Neural progenitor cell (in vitro differentiated cells): ENCODE measurements at regions not wholly inside any gene's neighbourhood (a gene's known extent, or its start where the extent isn't known, plus 50 kb on each side); places are given as distances from the start of the nearest gene placed in this dataset.

Experiments used
- EZH2 ChIP-seq: fragments of 200-600 bp; sonication (generic); IDR thresholded peaks from 2 replicates; pipeline ENCODE4 v1.6.1; 2017; ENCODE audit warnings: antibody characterized with exemption, mild to moderate bottlenecking, moderate library complexity
- TF ChIP-seq, protein P1 (sequence below): fragments of 200-600 bp; sonication (generic); IDR thresholded peaks from 2 replicates; pipeline ENCODE4 v1.5.1; 2017; ENCODE audit warnings: antibody characterized with exemption, mild to moderate bottlenecking

GRCh38 chr15:31217067-31217466, 109.6 kb upstream of the KLF13 start:
- TF ChIP-seq, protein P1, sequence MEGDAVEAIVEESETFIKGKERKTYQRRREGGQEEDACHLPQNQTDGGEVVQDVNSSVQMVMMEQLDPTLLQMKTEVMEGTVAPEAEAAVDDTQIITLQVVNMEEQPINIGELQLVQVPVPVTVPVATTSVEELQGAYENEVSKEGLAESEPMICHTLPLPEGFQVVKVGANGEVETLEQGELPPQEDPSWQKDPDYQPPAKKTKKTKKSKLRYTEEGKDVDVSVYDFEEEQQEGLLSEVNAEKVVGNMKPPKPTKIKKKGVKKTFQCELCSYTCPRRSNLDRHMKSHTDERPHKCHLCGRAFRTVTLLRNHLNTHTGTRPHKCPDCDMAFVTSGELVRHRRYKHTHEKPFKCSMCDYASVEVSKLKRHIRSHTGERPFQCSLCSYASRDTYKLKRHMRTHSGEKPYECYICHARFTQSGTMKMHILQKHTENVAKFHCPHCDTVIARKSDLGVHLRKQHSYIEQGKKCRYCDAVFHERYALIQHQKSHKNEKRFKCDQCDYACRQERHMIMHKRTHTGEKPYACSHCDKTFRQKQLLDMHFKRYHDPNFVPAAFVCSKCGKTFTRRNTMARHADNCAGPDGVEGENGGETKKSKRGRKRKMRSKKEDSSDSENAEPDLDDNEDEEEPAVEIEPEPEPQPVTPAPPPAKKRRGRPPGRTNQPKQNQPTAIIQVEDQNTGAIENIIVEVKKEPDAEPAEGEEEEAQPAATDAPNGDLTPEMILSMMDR, result no peak
- TF ChIP-seq EZH2, result no peak
